NB4 (cell line): ENCODE measurements at regions not wholly inside any gene's neighbourhood (a gene's known extent, or its start where the extent isn't known, plus 50 kb on each side); places are given as distances from the start of the nearest gene placed in this dataset.
"Not testable (repeated sequence)": the region's sequence is repeated elsewhere in the genome, so short reads cannot be mapped to it uniquely, and the experiment has no call there.

Experiments
- DNase-seq: peaks from one replicate; pipeline ENCODE4 v3.0.0; 2010; ENCODE audit warnings: low read depth
- H3K4me3 ChIP-seq: one replicate; pipeline ENCODE4 v1.5.1; 2011; ENCODE audit warnings: mild to moderate bottlenecking, low read depth, low read length, moderate library complexity
- MAX ChIP-seq: IDR thresholded peaks from 2 replicates; pipeline ENCODE4 v1.6.1; 2011; ENCODE audit warnings: low read depth, low read length
- MYC ChIP-seq: IDR thresholded peaks from 2 replicates; pipeline ENCODE4 v1.6.1; 2011; ENCODE audit warnings: low read depth, low read length
- POLR2A ChIP-seq: IDR thresholded peaks from 2 replicates; pipeline ENCODE4 v1.6.1; 2011; ENCODE audit warnings: mild to moderate bottlenecking; ENCODE audit not compliant: insufficient read length; ENCODE audit errors: extremely low read depth
- TF ChIP-seq, protein P1 (sequence below): IDR thresholded peaks from one replicate; pipeline ENCODE4 v1.5.1; 2012; ENCODE audit warnings: low read depth, low read length

DNA sequence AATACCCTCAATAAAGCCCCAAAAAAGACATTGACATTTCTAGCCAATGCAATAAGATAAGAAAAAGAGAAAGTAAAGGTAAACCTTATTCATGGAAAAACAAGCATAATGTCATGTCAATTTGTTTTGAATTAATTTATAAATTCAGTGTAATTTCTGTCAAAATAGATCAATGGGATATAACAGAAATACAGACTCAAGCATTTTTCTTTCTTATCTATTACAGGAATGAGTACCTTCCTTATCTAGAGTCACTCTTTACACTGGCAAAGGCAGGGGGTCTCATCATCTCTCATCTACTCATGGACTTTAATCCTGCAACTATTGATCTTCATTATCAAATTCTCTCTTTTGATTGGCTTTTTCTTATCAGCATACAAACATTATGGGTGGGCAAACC, 127.1 kb upstream of the SHH start:
- H3K4me3 ChIP-seq, result no peak overlapping the region
- no peak for TF ChIP-seq MYC
- no peak for DNase-seq

DNA sequence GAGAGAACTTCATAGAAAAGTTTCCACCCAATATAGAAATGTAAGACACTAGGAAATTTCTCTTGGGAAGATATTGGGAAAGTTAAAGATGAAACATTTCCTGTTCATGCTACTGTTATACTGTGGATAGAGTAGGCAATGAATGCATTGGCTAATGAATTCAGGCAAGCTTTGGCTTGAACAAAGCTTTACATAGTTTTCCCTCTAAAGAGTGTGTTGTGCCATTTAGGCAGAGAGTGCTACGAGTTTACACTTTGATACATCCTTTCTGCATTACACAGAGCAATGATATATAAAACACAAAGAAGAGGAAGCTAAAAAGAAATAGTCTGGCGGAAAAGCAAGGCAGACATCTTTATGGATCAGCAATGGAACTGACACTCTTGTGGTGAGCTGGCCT, 125.9 kb upstream of the SHH start:
- TF ChIP-seq MAX (no peak), POLR2A (no peak), MYC (no peak)
- TF ChIP-seq, protein P1, sequence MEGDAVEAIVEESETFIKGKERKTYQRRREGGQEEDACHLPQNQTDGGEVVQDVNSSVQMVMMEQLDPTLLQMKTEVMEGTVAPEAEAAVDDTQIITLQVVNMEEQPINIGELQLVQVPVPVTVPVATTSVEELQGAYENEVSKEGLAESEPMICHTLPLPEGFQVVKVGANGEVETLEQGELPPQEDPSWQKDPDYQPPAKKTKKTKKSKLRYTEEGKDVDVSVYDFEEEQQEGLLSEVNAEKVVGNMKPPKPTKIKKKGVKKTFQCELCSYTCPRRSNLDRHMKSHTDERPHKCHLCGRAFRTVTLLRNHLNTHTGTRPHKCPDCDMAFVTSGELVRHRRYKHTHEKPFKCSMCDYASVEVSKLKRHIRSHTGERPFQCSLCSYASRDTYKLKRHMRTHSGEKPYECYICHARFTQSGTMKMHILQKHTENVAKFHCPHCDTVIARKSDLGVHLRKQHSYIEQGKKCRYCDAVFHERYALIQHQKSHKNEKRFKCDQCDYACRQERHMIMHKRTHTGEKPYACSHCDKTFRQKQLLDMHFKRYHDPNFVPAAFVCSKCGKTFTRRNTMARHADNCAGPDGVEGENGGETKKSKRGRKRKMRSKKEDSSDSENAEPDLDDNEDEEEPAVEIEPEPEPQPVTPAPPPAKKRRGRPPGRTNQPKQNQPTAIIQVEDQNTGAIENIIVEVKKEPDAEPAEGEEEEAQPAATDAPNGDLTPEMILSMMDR, result no peak
- no peak for DNase-seq
- no peak overlapping the region for H3K4me3 ChIP-seq

DNA sequence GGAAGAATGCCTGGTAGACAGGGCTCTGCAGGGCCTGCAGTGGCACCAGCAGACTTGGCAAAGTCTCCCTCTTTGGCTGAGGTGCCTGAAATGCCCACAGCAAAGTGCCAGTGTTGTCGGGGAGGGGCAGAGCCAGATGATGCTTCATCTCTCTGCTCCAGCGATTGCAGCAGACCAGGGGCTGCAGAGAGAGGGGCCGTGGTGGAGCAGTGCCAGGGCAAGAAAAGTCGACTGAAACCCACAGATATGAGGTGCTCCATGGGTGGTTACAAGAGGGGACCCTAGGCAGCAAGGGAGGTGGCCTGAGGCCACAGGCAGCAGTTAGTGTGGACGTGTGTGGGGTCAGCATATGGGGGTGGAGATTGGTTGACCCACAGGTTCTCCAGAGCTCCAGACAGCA, 123.5 kb upstream of the SHH start:
- no peak overlapping the region for H3K4me3 ChIP-seq
- DNase-seq, result no peak
- TF ChIP-seq MYC, result no peak
- no peak for TF ChIP-seq MAX
- no peak for TF ChIP-seq POLR2A
- TF ChIP-seq, protein P1, result no peak

DNA sequence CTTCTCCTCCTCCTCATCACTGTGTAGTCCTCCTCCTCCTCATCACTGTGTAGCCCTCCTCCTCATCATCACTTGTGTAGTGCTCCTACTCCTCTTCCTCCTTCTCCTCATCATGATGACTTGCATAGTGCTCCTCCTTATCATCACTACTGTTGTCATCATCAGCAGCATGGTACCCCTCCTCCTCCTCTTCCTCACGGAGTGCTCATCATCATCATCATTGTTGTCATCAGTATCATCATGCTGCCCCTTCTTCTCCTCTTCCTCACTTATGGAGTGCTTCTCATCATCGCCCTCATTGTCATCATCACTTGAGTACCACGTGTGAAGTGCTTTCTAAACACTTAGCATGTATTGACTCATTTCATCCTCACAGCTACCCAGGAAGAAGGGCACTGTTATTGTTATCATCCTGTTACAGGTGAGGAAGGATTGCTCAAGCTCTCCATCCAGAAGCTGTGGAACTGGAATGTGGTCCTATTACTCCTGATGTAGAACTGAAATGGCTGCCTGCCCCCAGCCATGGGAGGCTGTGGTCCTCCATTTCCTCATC, 122.8 kb upstream of the SHH start:
- H3K4me3 ChIP-seq, result no peak overlapping the region
- no peak for DNase-seq
- TF ChIP-seq POLR2A (no peak), MAX (no peak), MYC (no peak)
- TF ChIP-seq, protein P1, result no peak

GRCh38 chr7:155932324-155932723, 120.1 kb upstream of the SHH start:
- not testable (repeated sequence) for H3K4me3 ChIP-seq, DNase-seq

GRCh38 chr7:155931396-155932085, 119.3 kb upstream of the SHH start:
- TF ChIP-seq POLR2A, result no peak
- TF ChIP-seq, protein P1, result no peak
- TF ChIP-seq MAX, result no peak
- H3K4me3 ChIP-seq, result no peak overlapping the region
- no peak for DNase-seq

DNA sequence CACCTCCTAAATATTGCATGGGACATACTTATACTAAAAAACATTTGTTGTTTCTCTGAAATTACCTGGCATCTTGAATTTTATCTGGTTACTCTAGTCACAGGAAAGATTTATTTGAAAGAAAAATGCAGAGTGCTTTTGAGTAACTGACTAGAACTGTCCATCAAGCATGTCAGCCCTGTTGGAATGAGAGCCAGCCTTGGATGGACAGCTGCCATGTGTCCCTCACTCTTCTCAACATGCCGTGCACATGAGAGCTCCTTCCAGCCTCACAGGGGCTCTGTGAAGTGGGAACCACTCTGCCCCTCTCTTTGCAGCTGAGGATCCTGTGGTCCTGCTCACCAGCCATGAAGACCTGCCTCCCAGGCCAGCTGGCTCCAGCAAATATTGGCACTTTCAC, 118.3 kb upstream of the SHH start:
- TF ChIP-seq MYC (no peak), POLR2A (no peak), MAX (no peak)
- TF ChIP-seq, protein P1, result no peak
- no peak overlapping the region for H3K4me3 ChIP-seq
- no peak for DNase-seq
